IMR-90 (cell line): ENCODE measurements at regions not wholly inside any gene's neighbourhood (a gene's known extent, or its start where the extent isn't known, plus 50 kb on each side); places are given as distances from the start of the nearest gene placed in this dataset.
"Not testable (repeated sequence)": the region's sequence is repeated elsewhere in the genome, so short reads cannot be mapped to it uniquely, and the experiment has no call there.

ENCODE experiments used
- ATAC-seq: fragments of 200-7000 bp; cut with Tn5 transposase; 2 replicates; pipeline ENCODE4 v1.9.1; 2020; ENCODE audit warnings: low read depth, mild to moderate bottlenecking, moderate library complexity
- BruUV-seq: library from RNA; stranded (reverse); fragments of 400-500 nt; replicated peaks from 2 replicates; lab custom pipeline; 2021; lab: Mats Ljungman, UMichigan
- CTCF ChIA-PET: fragments of 300-600 bp; formaldehyde crosslinking; extraction: SDS; loops from one replicate; lab custom pipeline; 2021; ENCODE audit warnings: antibody characterized with exemption; lab: Yijun Ruan, JAX
- POLR2A ChIA-PET: fragments of 300-600 bp; sonication (Branson Sonifier 250); formaldehyde crosslinking; loops from one replicate; lab custom pipeline; 2022; ENCODE audit warnings: antibody characterized with exemption; ENCODE audit not compliant: unreplicated experiment; lab: Charles Lee
- DNase-seq: peaks from one replicate; pipeline ENCODE4 v3.0.0; 2013
- H2AFZ ChIP-seq: replicated peaks from 2 replicates; pipeline ENCODE3; 2013; ENCODE audit warnings: low read length, mild to moderate bottlenecking; ENCODE audit not compliant: poor library complexity
- H2AK5ac ChIP-seq: 2 replicates; pipeline ENCODE4 v1.6.1; 2013; ENCODE audit warnings: low read depth, low read length, inconsistent platforms
- H2AK9ac ChIP-seq: replicated peaks from 2 replicates; pipeline ENCODE3; 2013; ENCODE audit warnings: mild to moderate bottlenecking, low read depth, low read length, moderate library complexity; ENCODE audit not compliant: poor library complexity
- H2BK120ac ChIP-seq: 2 replicates; pipeline ENCODE4 v1.6.1; 2013; ENCODE audit warnings: low read depth, low read length, inconsistent platforms
- H2BK15ac ChIP-seq: 3 replicates; pipeline ENCODE4 v1.6.1; 2013; ENCODE audit warnings: low read depth, low read length, inconsistent platforms
- H2BK20ac ChIP-seq: 2 replicates; pipeline ENCODE4 v1.6.1; 2013; ENCODE audit warnings: low read depth, mild to moderate bottlenecking, inconsistent platforms, low read length, moderate library complexity
- H2BK5ac ChIP-seq: 2 replicates; pipeline ENCODE4 v1.6.1; 2013; ENCODE audit warnings: mild to moderate bottlenecking, low read depth, low read length, inconsistent platforms; ENCODE audit not compliant: poor library complexity, severe bottlenecking
- H3K14ac ChIP-seq: replicated peaks from 2 replicates; pipeline ENCODE4 v1.6.1; 2013; ENCODE audit warnings: low read depth, low read length, inconsistent platforms
- H3K18ac ChIP-seq: 2 replicates; pipeline ENCODE4 v1.6.1; 2013; ENCODE audit warnings: low read depth, low read length, control low read depth
- H3K23ac ChIP-seq: 2 replicates; pipeline ENCODE4 v1.6.1; 2013; ENCODE audit warnings: low read depth, low read length, inconsistent platforms
- H3K27ac ChIP-seq: 2 replicates; pipeline ENCODE4 v1.5.1; 2013; ENCODE audit warnings: mild to moderate bottlenecking, control low read depth, low read length; ENCODE audit not compliant: insufficient read depth
- H3K27me3 ChIP-seq: 2 replicates; pipeline ENCODE4 v1.6.1; 2013; ENCODE audit warnings: low read length; ENCODE audit not compliant: control insufficient read depth, insufficient read depth
- H3K36me3 ChIP-seq: 2 replicates; pipeline ENCODE4 v1.6.1; 2013; ENCODE audit warnings: low read length, mixed read lengths; ENCODE audit not compliant: control insufficient read depth, insufficient read depth
- H3K4ac ChIP-seq: 2 replicates; pipeline ENCODE4 v1.6.1; 2013; ENCODE audit warnings: low read depth, low read length, inconsistent platforms
- H3K4me1 ChIP-seq: 2 replicates; pipeline ENCODE4 v1.6.1; 2013; ENCODE audit warnings: low read length, mixed read lengths; ENCODE audit not compliant: control insufficient read depth, insufficient read depth
- H3K4me2 ChIP-seq: 2 replicates; pipeline ENCODE4 v1.6.1; 2013; ENCODE audit warnings: low read depth, mild to moderate bottlenecking, control low read depth, low read length, moderate library complexity
- H3K4me3 ChIP-seq: 2 replicates; pipeline ENCODE4 v1.5.1; 2013; ENCODE audit warnings: low read depth, mild to moderate bottlenecking, control low read depth, low read length, moderate library complexity; ENCODE audit not compliant: insufficient read depth
- H3K56ac ChIP-seq: 2 replicates; pipeline ENCODE4 v1.6.1; 2013; ENCODE audit warnings: low read length, inconsistent platforms; ENCODE audit not compliant: insufficient read depth; ENCODE audit errors: extremely low read depth
- H3K79me1 ChIP-seq, 2 experiments: 2 replicates each; pipeline ENCODE4 v1.6.1; 2013; ENCODE audit warnings: low read length in 2 of 2, inconsistent platforms in 1 of 2, low read depth in 1 of 2
- H3K9ac ChIP-seq: 2 replicates; pipeline ENCODE4 v1.6.1; 2013; ENCODE audit warnings: low read depth, low read length, control low read depth
- H3K9me1 ChIP-seq: 2 replicates; pipeline ENCODE4 v1.6.1; 2013; ENCODE audit warnings: low read length, inconsistent platforms; ENCODE audit not compliant: insufficient read depth
- H3K9me3 ChIP-seq: 2 replicates; pipeline ENCODE4 v1.6.1; 2013; ENCODE audit warnings: low read length; ENCODE audit not compliant: control insufficient read depth, insufficient read depth
- H4K20me1 ChIP-seq: 2 replicates; pipeline ENCODE4 v1.6.1; 2013; ENCODE audit warnings: low read length, inconsistent platforms; ENCODE audit not compliant: insufficient read depth
- H4K5ac ChIP-seq: 2 replicates; pipeline ENCODE4 v1.6.1; 2013; ENCODE audit warnings: mild to moderate bottlenecking, low read depth, low read length, control low read depth
- H4K8ac ChIP-seq, 2 experiments: 2 replicates each; pipeline ENCODE4 v1.6.1; 2013; ENCODE audit warnings: low read depth in 2 of 2, low read length in 2 of 2, control low read depth in 1 of 2, inconsistent platforms in 1 of 2
- H4K91ac ChIP-seq: 2 replicates; pipeline ENCODE4 v1.6.1; 2013; ENCODE audit warnings: low read depth, low read length, inconsistent platforms; ENCODE audit not compliant: insufficient read depth
- WGBS, 2 experiments: methylation state at CpG; one replicate each; pipeline versions ENCODE4 v1.1.5 to v1.1.7; 2013; ENCODE audit warnings: missing lambda C conversion rate in 2 of 2; ENCODE audit not compliant: insufficient read length in 1 of 2; ENCODE audit errors: extremely low coverage in 2 of 2; 5-methylcytosine and 5-hydroxymethylcytosine counted together
- dilution Hi-C: fragments of 300-500 bp; cut with HindIII; formaldehyde crosslinking; loops from one replicate; pipeline ENCODE4 v1.14.3; 2018; ENCODE audit warnings: low sequenced_read_pairs; ENCODE audit not compliant: unreplicated experiment
- in situ Hi-C: fragments of 300-500 bp; cut with MboI; formaldehyde crosslinking; loops from 3 replicates; pipeline ENCODE4 v1.14.3; 2019; ENCODE audit warnings: low sequenced_read_pairs, inconsistent platforms, mixed read lengths
- intact Hi-C: fragments of 100-400 bp; cut with micrococcal nuclease; formaldehyde crosslinking; loops from 2 replicates; pipeline ENCODE4 v1.10.0; 2022

DNA sequence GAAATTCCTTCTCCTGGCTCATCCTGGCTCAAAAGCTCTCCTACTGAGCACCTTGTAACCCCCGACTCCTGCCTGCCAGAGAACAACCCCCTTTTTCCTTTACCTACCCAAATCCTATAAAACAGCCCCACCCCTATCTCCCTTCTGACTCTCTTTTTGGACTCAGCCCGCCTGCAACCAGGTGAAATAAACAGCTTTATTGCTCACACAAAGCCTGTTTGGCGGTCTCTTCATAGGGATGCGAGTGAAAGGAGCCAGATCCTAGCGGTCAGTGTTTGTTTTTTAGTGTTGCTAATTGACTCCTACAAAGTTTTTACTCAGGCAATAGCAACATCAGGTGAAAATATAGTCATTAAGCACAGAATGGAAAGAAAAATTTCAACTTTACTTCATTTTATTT is 592.3 kb upstream of the AADAT start:
- H4K5ac ChIP-seq, H4K20me1 ChIP-seq, H2AK5ac ChIP-seq, H3K56ac ChIP-seq, H3K27ac ChIP-seq, H4K91ac ChIP-seq, H3K4me2 ChIP-seq, H3K4ac ChIP-seq, H3K79me1 ChIP-seq, H3K9ac ChIP-seq, POLR2A ChIA-PET, dilution Hi-C loops, H3K9me1 ChIP-seq, H4K8ac ChIP-seq, H3K4me3 ChIP-seq, H2BK120ac ChIP-seq, CTCF ChIA-PET, BruUV-seq, ATAC-seq, H3K4me1 ChIP-seq, H2AK9ac ChIP-seq, H2BK20ac ChIP-seq, H3K23ac ChIP-seq, H2BK15ac ChIP-seq, H3K27me3 ChIP-seq, H2AFZ ChIP-seq, H2BK5ac ChIP-seq, intact Hi-C loops, H3K9me3 ChIP-seq, H3K14ac ChIP-seq, H3K36me3 ChIP-seq, DNase-seq, H3K18ac ChIP-seq, in situ Hi-C loops: not testable (repeated sequence)
- WGBS, 2 experiments = no CpG with 5 or more reads among the region's 5 CpGs
